HUES48 (cell line): ENCODE measurements at regions not wholly inside any gene's neighbourhood (a gene's known extent, or its start where the extent isn't known, plus 50 kb on each side); places are given as distances from the start of the nearest gene placed in this dataset.

Experiments used
- H3K27ac ChIP-seq: one replicate; pipeline ENCODE4 v1.7.0; 2013; ENCODE audit warnings: low read depth, low read length, inconsistent platforms
- H3K27me3 ChIP-seq: 2 replicates; pipeline ENCODE4 v1.6.1; 2013; ENCODE audit warnings: mild to moderate bottlenecking, low read length; ENCODE audit not compliant: control insufficient read depth, insufficient read depth
- H3K36me3 ChIP-seq: 2 replicates; pipeline ENCODE4 v1.6.1; 2013; ENCODE audit warnings: low read length; ENCODE audit not compliant: control insufficient read depth, insufficient read depth
- H3K4me1 ChIP-seq: 2 replicates; pipeline ENCODE4 v1.6.1; 2013; ENCODE audit warnings: mild to moderate bottlenecking, low read length; ENCODE audit not compliant: control insufficient read depth, insufficient read depth
- H3K4me3 ChIP-seq: 2 replicates; pipeline ENCODE4 v1.5.1; 2013; ENCODE audit warnings: mild to moderate bottlenecking, low read depth, low read length
- H3K9ac ChIP-seq: 2 replicates; pipeline ENCODE4 v1.6.1; 2013; ENCODE audit warnings: mild to moderate bottlenecking, low read depth, low read length, moderate library complexity
- H3K9me3 ChIP-seq: 2 replicates; pipeline ENCODE4 v1.6.1; 2013; ENCODE audit warnings: low read length; ENCODE audit not compliant: control insufficient read depth, insufficient read depth

DNA sequence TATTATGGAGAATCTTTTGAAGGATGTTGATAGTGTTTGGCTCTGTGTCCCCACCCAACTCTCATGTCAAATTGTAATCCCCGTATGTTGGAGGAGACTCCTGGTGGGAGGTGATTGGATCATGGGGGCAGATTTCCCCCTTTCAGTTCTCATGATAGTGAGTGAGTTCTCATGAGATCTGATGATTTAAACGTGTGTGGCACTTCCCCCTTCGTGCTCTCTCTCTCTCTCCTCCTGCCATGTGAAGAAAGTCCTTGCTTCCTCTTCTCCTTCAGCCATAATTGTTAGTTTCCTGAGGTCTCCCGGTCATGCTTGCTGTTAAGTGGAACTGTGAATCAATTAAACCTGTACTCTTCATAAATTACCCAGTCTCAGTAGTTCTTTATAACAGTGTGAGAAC lies 166.1 kb upstream of the NUDT6 start:
- H3K27ac ChIP-seq, result no peak overlapping the region
- no peak overlapping the region for H3K9ac ChIP-seq
- H3K9me3 ChIP-seq, result no peaks in the 10 kb centered on the region
- H3K4me3 ChIP-seq, result no peak overlapping the region
- peaks cover 10% of the 10 kb centered on the region for H3K36me3 ChIP-seq
- no peaks in the 10 kb centered on the region for H3K4me1 ChIP-seq
- H3K27me3 ChIP-seq, result no peaks in the 10 kb centered on the region

DNA sequence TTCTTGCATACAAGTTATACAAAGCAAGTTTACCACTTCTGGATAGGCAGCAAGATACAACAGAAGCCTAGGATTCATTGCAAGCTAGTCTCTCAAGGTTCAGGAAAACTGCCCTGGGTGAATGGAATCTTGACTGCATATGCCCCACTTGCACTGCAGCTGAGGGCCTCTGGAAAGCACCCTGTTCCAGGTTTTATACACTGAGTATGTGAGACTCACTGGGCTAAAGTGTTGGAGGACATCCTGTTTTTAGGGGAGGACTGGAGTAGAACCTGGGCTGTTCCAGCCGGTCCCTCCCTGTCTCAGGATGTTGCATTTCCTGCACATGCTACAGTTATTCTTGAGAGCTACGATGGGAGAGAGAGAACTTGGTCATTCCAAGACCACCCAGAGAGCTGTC lies 168.5 kb upstream of the NUDT6 start:
- no peak overlapping the region for H3K27ac ChIP-seq
- H3K4me1 ChIP-seq, result no peaks in the 10 kb centered on the region
- peaks cover 10% of the 10 kb centered on the region for H3K36me3 ChIP-seq
- no peak overlapping the region for H3K9ac ChIP-seq
- H3K27me3 ChIP-seq, result no peaks in the 10 kb centered on the region
- no peaks in the 10 kb centered on the region for H3K9me3 ChIP-seq
- H3K4me3 ChIP-seq, result no peak overlapping the region

DNA sequence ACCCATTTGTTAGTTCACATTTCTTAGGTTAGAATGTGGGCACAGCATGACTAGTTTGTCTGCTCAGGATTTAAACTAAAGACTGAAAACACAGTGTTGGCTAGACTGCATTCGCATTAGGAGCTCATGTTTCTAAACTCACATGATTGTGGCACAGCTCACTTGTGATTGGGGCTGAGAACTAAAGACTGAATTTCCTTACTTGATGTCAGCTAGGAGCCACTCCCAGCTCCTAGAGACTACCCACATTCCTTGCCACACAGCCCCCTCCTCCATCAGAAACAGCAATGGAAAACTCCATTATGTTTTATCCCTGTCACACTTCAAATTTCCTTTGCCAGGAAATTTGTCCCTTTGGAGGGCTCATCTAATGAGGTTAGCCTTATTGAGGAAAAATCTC lies 170.2 kb upstream of the NUDT6 start:
- H3K4me3 ChIP-seq, result no peak overlapping the region
- H3K9ac ChIP-seq, result no peak overlapping the region
- H3K27ac ChIP-seq, result no peak overlapping the region
- H3K9me3 ChIP-seq, result no peaks in the 10 kb centered on the region
- H3K4me1 ChIP-seq, result no peaks in the 10 kb centered on the region
- H3K36me3 ChIP-seq, result peaks cover 10% of the 10 kb centered on the region
- H3K27me3 ChIP-seq, result no peaks in the 10 kb centered on the region

DNA sequence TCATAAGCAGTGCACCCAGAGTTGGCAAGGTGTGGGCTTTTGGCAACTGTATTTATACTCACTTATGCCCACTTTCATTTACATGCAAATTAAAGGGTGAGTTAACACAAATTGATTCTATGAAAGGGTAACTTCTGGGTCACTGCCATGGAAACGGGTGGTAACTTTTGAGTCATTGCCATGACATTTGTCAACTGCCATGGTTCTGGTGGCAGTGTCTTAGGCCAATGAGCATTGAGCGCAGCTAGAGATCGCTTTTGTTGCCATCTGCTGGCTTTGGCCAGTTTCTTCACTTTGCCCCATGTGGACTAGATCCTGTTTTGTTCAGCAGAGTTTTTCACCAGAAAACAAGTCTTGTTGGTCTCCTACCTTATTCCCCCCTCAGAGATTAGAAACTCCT lies 170.8 kb upstream of the NUDT6 start:
- no peaks in the 10 kb centered on the region for H3K9me3 ChIP-seq
- no peaks in the 10 kb centered on the region for H3K4me1 ChIP-seq
- no peaks in the 10 kb centered on the region for H3K27me3 ChIP-seq
- no peak overlapping the region for H3K27ac ChIP-seq
- peaks cover 10% of the 10 kb centered on the region for H3K36me3 ChIP-seq
- no peak overlapping the region for H3K4me3 ChIP-seq
- H3K9ac ChIP-seq, result no peak overlapping the region

DNA sequence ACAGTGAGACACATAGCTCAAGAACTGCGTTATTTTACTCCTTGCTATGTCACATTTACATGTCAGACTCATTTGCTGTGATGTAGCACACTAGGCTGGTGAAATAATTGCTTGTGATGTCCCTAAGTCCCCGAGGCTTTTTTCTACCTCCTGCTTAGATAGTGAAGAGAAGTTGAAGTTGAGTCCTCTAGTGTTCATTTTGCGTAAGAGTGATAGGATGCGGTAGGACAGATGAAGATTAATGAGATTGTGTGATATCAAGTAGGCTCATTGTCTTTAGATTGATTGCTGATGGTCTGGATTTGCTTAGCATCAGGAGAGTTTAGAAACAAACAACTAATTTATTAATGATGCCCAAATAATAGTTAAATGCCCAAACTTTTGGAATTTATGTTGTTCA lies 173.6 kb upstream of the NUDT6 start:
- H3K27me3 ChIP-seq, result no peaks in the 10 kb centered on the region
- H3K36me3 ChIP-seq, result peaks cover 3% of the 10 kb centered on the region
- H3K4me3 ChIP-seq, result no peak overlapping the region
- H3K9me3 ChIP-seq, result no peaks in the 10 kb centered on the region
- H3K27ac ChIP-seq, result no peak overlapping the region
- peaks cover 7% of the 10 kb centered on the region; the same call in 1 of the 2 replicates for H3K4me1 ChIP-seq
- H3K9ac ChIP-seq, result no peak overlapping the region

DNA sequence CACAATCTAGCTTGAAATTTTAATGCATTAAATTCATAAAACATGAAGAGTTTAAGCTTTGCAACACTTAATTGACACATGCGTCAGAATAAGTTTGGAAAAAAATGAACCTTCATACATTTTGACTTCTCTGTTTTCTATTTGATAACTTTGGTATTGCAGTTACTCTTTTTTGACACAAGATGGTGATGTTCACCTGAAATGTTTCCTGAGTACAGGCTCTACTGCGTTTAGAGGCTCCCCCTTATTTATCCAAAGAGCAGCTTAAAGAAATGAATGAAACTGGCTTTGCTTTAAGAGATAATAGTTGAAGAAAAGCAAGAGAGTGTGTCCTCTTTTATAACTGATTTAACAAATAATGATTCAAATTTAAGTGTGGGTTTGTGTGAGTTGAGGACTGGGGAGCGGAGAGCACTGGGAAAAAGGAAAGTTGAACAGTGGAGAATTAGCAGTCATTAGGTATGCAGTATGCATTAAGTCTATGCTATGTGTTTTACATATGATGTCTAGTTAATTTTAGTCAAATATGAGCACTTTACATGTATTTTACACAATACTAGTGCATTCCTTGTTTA lies 180.6 kb upstream of the NUDT6 start:
- no peaks in the 10 kb centered on the region for H3K27me3 ChIP-seq

DNA sequence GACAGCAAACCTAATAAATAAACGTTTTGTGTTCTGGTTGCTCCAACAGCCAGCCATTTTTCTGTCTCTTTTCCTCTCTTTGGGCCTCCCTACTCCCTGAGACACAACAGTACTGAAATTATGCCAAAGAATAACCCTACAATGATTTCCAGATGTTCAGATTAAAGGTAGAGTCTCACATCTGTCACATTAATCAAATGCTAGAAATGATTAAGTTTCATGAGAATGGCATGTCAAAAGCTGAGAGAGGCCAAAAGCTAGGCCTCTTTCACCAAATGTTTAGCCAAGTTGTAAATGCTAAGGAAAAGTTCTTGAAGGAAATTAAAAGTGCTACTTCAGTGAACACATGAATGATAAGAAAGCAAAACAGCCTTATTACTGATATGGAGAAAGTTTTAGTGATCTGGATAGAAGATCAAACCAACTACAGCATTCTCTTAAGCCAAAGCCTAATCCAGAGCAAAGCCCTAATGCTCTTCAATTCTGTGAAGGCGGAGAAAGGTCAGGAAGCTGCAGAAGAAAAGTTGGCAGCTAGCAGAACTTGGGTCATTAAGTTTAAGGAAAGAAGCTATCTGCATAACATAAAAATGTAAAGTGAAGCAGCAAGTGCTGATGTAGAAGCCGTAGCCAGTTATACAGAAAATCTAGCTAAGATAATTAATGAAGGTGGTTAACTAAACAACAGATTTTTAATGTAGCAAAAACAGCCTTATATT lies 182.1 kb upstream of the NUDT6 start:
- H3K36me3 ChIP-seq, result peaks cover 3% of the 10 kb centered on the region; the same call in 1 of the 2 replicates
- H3K4me3 ChIP-seq, result no peak overlapping the region
- H3K4me1 ChIP-seq, result peaks cover 16% of the 10 kb centered on the region; the same call in 1 of the 2 replicates
- no peak overlapping the region for H3K9ac ChIP-seq
- H3K27ac ChIP-seq, result no peak overlapping the region
- H3K27me3 ChIP-seq, result no peaks in the 10 kb centered on the region
- H3K9me3 ChIP-seq, result no peaks in the 10 kb centered on the region

More for the DNA sequence above, 180.6 kb upstream of the NUDT6 start:
- no peak overlapping the region for H3K9ac ChIP-seq
- no peak overlapping the region for H3K4me3 ChIP-seq
- H3K4me1 ChIP-seq, result peaks cover 16% of the 10 kb centered on the region; the same call in 1 of the 2 replicates
- peaks cover 3% of the 10 kb centered on the region; the same call in 1 of the 2 replicates for H3K36me3 ChIP-seq
- no peak overlapping the region for H3K27ac ChIP-seq
- H3K9me3 ChIP-seq, result no peaks in the 10 kb centered on the region

DNA sequence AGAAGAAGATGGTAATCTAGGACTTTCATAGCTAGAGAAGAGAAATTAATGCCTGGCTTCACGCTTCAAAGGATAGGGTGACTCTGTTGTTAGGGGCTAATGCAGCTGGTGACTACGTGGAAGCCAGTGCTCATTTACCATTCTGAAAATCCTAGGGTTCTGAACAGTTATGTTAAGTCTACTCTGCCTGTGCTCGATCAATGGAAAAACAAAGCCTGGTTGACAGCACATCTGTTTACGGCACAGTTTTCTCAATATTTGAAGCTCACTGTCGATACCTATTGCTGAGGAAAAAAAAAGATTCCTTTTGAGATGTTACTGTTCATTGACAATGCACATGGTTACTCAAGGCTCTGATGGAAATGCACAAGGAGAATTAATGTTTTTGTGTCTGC lies 182.6 kb upstream of the NUDT6 start:
- Histone ChIP-seq H3K4me3 (no peak overlapping the region), H3K4me1 (peaks cover 15% of the 10 kb centered on the region; the same call in 1 of the 2 replicates), H3K27ac (no peak overlapping the region), H3K9me3 (no peaks in the 10 kb centered on the region), H3K27me3 (no peaks in the 10 kb centered on the region), H3K36me3 (peaks cover 3% of the 10 kb centered on the region; the same call in 1 of the 2 replicates), H3K9ac (no peak overlapping the region)

DNA sequence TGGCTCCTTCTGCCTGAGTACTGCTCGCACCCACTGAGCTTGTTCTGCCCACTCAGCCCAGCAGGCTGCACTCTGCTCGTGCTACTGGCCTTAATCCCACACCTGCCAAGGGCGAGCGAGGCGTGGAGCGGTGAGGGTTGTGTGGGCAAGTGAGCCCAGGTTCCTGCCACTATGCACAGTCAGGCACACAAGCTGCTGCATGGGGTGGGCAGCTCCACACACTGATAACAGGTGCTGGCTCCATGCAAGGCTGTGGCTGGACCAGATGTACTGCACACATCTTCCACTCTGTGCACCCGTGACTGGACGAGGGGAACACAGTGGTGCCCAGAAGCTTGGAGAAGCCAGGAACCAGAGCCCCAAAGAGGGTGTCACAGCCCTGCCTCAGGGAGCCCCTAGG lies 184.3 kb upstream of the NUDT6 start:
- peaks cover 3% of the 10 kb centered on the region; the same call in 1 of the 2 replicates for H3K36me3 ChIP-seq
- H3K4me3 ChIP-seq, result no peak overlapping the region
- H3K27ac ChIP-seq, result no peak overlapping the region
- peaks cover 8% of the 10 kb centered on the region; the same call in 1 of the 2 replicates for H3K4me1 ChIP-seq
- no peaks in the 10 kb centered on the region for H3K27me3 ChIP-seq
- H3K9ac ChIP-seq, result no peak overlapping the region
- no peaks in the 10 kb centered on the region for H3K9me3 ChIP-seq

DNA sequence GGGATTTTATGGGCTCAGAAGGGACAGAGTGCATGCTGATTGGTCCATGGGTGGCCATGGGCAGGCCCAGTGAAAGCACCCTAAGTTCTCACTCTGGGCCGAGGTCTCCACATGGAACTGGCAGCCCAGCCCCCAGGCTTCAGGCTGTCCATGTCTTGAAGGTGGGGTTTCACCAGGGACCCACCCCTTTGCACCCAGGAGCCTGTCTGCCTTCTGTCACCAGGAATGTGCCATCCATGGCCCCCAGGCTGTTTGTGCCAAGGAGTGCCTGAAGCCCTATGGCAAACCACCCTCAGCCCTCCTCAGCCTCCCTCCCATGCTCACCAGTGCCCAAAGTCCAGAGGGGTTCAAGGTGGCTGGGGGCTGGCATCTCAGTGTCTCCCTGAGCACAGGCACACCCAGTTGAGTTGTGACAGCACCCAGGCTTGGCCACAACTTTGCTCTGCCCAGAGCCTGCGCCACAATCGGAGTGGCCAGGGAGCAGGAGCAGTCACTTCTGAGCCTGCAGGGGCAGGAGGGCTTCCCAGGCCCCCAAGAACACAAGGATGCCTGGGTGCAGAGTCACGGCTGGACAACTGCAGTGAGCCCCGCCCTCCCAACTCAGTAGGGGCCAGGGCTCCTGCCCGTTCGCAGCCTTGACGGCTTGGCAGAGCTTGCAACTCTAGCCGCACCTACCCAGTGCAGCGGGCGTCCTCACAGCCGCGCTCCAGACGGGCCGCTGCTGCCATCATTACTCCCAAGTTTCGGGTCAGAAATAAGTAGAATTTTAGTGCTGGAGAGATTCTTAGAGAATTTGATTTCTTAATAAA lies 185.3 kb upstream of the NUDT6 start:
- H3K4me3 ChIP-seq, result no peak overlapping the region
- no peaks in the 10 kb centered on the region for H3K9me3 ChIP-seq
- H3K27me3 ChIP-seq, result no peaks in the 10 kb centered on the region
- peaks cover 8% of the 10 kb centered on the region; the same call in 1 of the 2 replicates for H3K4me1 ChIP-seq
- peaks cover 3% of the 10 kb centered on the region; the same call in 1 of the 2 replicates for H3K36me3 ChIP-seq
- H3K27ac ChIP-seq, result no peak overlapping the region
- no peak overlapping the region for H3K9ac ChIP-seq

DNA sequence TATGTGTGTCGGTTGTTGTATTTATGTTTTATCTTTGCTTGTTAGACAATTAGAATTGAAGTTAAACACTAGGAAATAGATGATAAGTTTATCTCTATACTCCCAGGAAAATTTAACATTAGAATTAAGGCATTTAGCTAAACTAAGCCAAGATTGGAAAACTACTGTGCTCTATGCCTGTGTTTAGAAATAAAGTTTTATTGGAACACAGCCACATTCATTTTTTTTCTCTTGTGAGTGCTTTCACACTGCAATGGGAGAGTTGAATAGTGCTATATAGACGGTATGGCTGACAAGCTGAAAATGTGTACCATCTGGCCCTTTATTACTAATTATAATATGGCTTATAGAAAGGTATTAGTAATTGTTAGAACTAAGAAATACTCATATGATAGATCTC lies 186.7 kb upstream of the NUDT6 start:
- Histone ChIP-seq H3K27ac (no peak overlapping the region), H3K9me3 (no peaks in the 10 kb centered on the region), H3K27me3 (no peaks in the 10 kb centered on the region), H3K9ac (no peak overlapping the region), H3K4me3 (no peak overlapping the region), H3K4me1 (peaks cover 7% of the 10 kb centered on the region; the same call in 1 of the 2 replicates), H3K36me3 (peaks cover 3% of the 10 kb centered on the region)
